ENCODE measurements at regions not wholly inside any gene's neighbourhood (a gene's known extent, or its start where the extent isn't known, plus 50 kb on each side); places are given as distances from the start of the nearest gene placed in this dataset.

GRCh38 chr6:154602296-154602695, 91.8 kb upstream of the CNKSR3 start:
- Histone ChIP-seq H3K4me3 (no peak overlapping the region), H3K9me3 (no peaks in the 10 kb centered on the region), H3K27ac (no peak overlapping the region), H3K36me3 (no peaks in the 10 kb centered on the region), H3K27me3 (no peaks in the 10 kb centered on the region), H3K4me1 (no peaks in the 10 kb centered on the region)
- TF ChIP-seq CTCF (IDR thresholded peaks at IDR 0.05): no peak
- DNase-seq (ENCODE audit: low spot score): no peak

- no peak for DNase-seq (ENCODE audit: low spot score)
- Histone ChIP-seq H3K27me3 (no peaks in the 10 kb centered on the region), H3K4me3 (no peak overlapping the region), H3K9me3 (no peaks in the 10 kb centered on the region), H3K27ac (no peak overlapping the region), H3K4me1 (no peaks in the 10 kb centered on the region), H3K36me3 (no peaks in the 10 kb centered on the region)
- no peak for TF ChIP-seq CTCF (IDR thresholded peaks at IDR 0.05)
These were observed 92.2 kb upstream of the CNKSR3 start for GRCh38 chr6:154602708-154603107.

GRCh38 chr6:154604119-154604518, 93.6 kb upstream of the CNKSR3 start:
- H3K4me3 ChIP-seq: no peak overlapping the region
- H3K36me3 ChIP-seq: no peaks in the 10 kb centered on the region
- H3K4me1 ChIP-seq: no peaks in the 10 kb centered on the region
- no peaks in the 10 kb centered on the region for H3K9me3 ChIP-seq
- H3K27me3 ChIP-seq: no peaks in the 10 kb centered on the region
- DNase-seq (ENCODE audit: low spot score): no peak
- TF ChIP-seq CTCF (IDR thresholded peaks at IDR 0.05): no peak
- no peak overlapping the region for H3K27ac ChIP-seq

DNA sequence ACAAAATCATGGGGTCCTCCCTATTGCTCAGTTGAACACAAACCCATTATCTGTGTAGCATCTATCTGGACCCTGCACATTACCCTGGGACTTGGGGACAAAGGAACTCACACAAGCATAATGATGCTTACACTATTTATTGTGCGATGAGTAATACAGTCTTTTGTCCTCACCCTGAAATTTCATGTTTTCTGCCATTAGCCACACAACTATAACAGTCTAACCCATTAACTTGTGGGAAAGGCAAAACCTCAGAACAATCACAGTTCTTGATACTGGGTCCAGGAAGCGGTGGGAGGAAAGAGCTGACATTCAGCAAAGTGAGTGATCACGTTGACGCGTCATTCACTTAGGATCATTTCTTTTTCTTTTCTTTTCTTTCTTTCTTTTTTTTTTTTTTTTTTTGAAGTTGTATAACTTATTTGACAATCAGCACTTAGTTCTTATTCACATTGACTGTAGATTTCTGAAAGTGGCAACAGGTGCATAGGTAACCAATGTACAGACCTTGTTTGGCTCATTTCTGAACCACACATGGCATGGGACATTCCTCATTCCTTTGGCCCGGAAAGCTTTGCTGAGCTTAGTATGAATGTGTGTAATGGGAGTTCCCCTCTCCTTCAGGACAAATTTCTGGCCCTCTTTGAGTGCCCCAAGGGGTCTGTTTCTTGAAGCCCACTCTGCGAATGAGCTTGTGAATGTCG, 94.8 kb upstream of the CNKSR3 start:
- no peak for TF ChIP-seq CTCF (IDR thresholded peaks at IDR 0.05)
- no peak for DNase-seq (ENCODE audit: low spot score)
- Histone ChIP-seq H3K9me3 (no peaks in the 10 kb centered on the region), H3K27me3 (no peaks in the 10 kb centered on the region), H3K4me3 (no peak overlapping the region), H3K36me3 (no peaks in the 10 kb centered on the region), H3K4me1 (no peaks in the 10 kb centered on the region), H3K27ac (no peak overlapping the region)

DNA sequence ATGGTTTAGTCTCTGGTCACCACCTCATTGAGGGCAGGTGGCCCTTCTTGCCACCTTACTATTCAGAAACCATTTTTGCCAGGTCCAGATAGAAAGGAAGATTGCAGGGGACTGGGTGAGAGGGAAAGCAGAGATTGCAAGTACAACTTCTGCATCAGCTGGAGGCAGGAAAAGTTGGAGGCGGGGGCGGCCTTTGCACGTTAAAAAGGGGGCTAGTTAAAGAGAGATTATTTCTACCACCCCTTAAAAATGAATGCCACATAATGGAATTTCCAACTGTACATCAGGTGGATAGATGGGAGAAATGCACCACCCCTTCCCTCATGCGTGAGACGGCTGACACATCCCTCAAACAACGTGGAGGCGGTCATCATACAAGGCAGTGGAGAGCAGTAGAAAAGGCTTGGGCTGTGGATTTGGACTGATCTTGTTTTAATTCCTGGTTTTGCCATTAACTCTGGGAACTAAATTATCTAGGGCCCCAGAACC, 95.4 kb upstream of the CNKSR3 start:
- no peaks in the 10 kb centered on the region for H3K9me3 ChIP-seq
- H3K27ac ChIP-seq: no peak overlapping the region
- no peaks in the 10 kb centered on the region for H3K27me3 ChIP-seq
- H3K36me3 ChIP-seq: no peaks in the 10 kb centered on the region
- TF ChIP-seq CTCF (IDR thresholded peaks at IDR 0.05): no peak
- H3K4me3 ChIP-seq: no peak overlapping the region
- no peaks in the 10 kb centered on the region for H3K4me1 ChIP-seq
- DNase-seq (ENCODE audit: low spot score): no peak

- no peak for TF ChIP-seq CTCF (IDR thresholded peaks at IDR 0.05)
- no peaks in the 10 kb centered on the region for H3K9me3 ChIP-seq
- DNase-seq (ENCODE audit: low spot score): no peak
- H3K27me3 ChIP-seq: no peaks in the 10 kb centered on the region
- H3K4me3 ChIP-seq: no peak overlapping the region
- no peaks in the 10 kb centered on the region for H3K36me3 ChIP-seq
- no peak overlapping the region for H3K27ac ChIP-seq
- H3K4me1 ChIP-seq: no peaks in the 10 kb centered on the region
These were observed 96.0 kb upstream of the CNKSR3 start for GRCh38 chr6:154606457-154606856.

Data from right atrium auricular region (tissue), 2 donors.